ENCODE measurements at regions not wholly inside any gene's neighbourhood (a gene's known extent, or its start where the extent isn't known, plus 50 kb on each side); places are given as distances from the start of the nearest gene placed in this dataset.

DNA sequence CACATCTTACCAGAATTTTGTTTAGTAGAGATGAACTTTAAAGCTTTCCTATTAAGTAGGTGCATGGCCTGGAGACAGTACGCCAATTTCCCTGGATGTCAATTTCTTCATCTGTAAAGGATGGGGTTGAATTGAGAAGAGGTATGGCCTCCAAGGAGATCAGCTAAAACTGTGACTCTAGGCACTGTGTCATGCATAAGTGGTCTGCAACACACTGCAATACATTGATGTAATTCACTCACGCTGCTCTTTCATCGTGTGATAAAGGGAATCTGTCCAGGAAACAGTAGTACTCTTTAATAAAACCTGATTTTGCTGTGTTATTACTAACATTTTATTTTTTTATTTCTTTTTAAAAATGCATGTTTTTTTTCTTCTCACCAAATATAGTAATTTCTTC is 795.8 kb downstream of the DIAPH3 start:
- no peak overlapping the region for H2AFZ ChIP-seq
- H3K4me2 ChIP-seq = no peak overlapping the region
- H3K36me3 ChIP-seq (replicated peaks; ENCODE audit: insufficient read depth, low read depth) = no peaks in the 10 kb centered on the region
- DNase-seq (ENCODE audit: low spot score) = no peak
- no peaks in the 10 kb centered on the region for H4K20me1 ChIP-seq (ENCODE audit: insufficient read depth, poor library complexity, severe bottlenecking)
- 98% methylated on average over 3 of the region's 3 CpGs for WGBS (ENCODE audit: low lambda C conversion rate, missing lambda C conversion rate)
- TF ChIP-seq, protein P1, sequence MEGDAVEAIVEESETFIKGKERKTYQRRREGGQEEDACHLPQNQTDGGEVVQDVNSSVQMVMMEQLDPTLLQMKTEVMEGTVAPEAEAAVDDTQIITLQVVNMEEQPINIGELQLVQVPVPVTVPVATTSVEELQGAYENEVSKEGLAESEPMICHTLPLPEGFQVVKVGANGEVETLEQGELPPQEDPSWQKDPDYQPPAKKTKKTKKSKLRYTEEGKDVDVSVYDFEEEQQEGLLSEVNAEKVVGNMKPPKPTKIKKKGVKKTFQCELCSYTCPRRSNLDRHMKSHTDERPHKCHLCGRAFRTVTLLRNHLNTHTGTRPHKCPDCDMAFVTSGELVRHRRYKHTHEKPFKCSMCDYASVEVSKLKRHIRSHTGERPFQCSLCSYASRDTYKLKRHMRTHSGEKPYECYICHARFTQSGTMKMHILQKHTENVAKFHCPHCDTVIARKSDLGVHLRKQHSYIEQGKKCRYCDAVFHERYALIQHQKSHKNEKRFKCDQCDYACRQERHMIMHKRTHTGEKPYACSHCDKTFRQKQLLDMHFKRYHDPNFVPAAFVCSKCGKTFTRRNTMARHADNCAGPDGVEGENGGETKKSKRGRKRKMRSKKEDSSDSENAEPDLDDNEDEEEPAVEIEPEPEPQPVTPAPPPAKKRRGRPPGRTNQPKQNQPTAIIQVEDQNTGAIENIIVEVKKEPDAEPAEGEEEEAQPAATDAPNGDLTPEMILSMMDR (IDR thresholded peaks at IDR 0.05; ENCODE audit: poor library complexity) = no peak
- TF ChIP-seq EZH2phosphoT487 (IDR thresholded peaks at IDR 0.05; ENCODE audit: low read depth, severe bottlenecking, unreplicated experiment) = no peak
- TF ChIP-seq EZH2 (IDR thresholded peaks at IDR 0.05; ENCODE audit: borderline replicate concordance) = no peak
- H3K4me3 ChIP-seq = no peak overlapping the region
- H3K27me3 ChIP-seq = no peaks in the 10 kb centered on the region
- no peaks in the 10 kb centered on the region for H3K9me3 ChIP-seq (ENCODE audit: low read depth)
- H3K27ac ChIP-seq = no peak overlapping the region
- H3K4me1 ChIP-seq (ENCODE audit: insufficient read depth) = no peaks in the 10 kb centered on the region
- no peaks in the 10 kb centered on the region for H3K79me2 ChIP-seq
- no peaks in the 10 kb centered on the region for H3K9me2 ChIP-seq (replicated peaks; ENCODE audit: insufficient read depth)

DNA sequence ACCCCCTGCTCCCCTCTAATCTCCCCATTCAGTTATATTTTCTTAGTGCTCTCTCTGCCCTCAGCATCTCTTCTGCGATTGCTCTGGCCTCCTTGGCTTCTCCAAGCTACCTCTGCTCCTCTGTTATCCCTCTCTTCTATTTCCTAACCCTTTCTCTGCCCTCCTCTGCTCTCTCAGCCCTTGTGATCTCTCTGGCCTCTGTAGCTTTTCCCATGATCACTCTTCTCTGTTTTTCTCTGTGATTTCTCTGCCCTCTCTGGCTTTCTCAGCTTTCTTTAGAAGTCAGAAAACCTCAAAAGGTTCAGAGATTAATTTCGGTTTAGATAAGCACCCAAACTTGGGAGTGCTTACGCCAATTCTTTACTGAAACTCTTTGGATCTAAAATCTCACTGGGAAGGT is 795.0 kb downstream of the DIAPH3 start:
- Histone ChIP-seq H4K20me1 (ENCODE audit: insufficient read depth, poor library complexity, severe bottlenecking) (no peaks in the 10 kb centered on the region), H3K27me3 (no peaks in the 10 kb centered on the region), H3K36me3 (replicated peaks; ENCODE audit: insufficient read depth, low read depth) (no peaks in the 10 kb centered on the region)

DNA sequence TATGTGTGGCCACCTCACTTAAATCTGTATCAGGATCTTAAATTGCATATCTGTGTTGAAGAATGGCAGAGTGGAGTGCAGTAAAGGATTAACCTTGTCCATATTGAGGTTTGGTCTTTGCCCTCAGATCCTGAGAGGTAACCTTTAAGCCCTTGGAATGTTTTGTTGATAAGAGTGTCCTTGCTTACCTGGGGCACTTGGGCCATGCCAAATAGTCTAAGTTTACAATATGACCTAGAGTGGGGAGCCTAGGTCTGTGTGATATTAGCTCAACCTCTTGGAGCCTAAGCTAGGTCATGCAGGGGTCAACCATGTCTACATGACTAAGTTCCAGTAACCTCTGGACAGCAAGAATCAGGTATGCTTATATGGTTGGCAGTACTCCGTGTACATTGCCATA is 792.5 kb downstream of the DIAPH3 start:
- no peak for DNase-seq (ENCODE audit: low spot score)
- no peak overlapping the region for H2AFZ ChIP-seq
- 92% methylated on average over 1 of the region's 1 CpG for WGBS (ENCODE audit: low lambda C conversion rate, missing lambda C conversion rate)
- no peaks in the 10 kb centered on the region for H3K36me3 ChIP-seq (replicated peaks; ENCODE audit: insufficient read depth, low read depth)
- H3K27me3 ChIP-seq = no peaks in the 10 kb centered on the region
- TF ChIP-seq EZH2phosphoT487 (IDR thresholded peaks at IDR 0.05; ENCODE audit: low read depth, severe bottlenecking, unreplicated experiment) = no peak
- TF ChIP-seq, protein P1 (IDR thresholded peaks at IDR 0.05; ENCODE audit: poor library complexity) = no peak
- no peak for TF ChIP-seq EZH2 (IDR thresholded peaks at IDR 0.05; ENCODE audit: borderline replicate concordance)
- H3K9me2 ChIP-seq (replicated peaks; ENCODE audit: insufficient read depth) = no peaks in the 10 kb centered on the region
- no peak overlapping the region for H3K27ac ChIP-seq
- no peak overlapping the region for H3K4me3 ChIP-seq
- no peak overlapping the region for H3K4me2 ChIP-seq
- H3K79me2 ChIP-seq = no peaks in the 10 kb centered on the region
- no peaks in the 10 kb centered on the region for H3K9me3 ChIP-seq (ENCODE audit: low read depth)
- no peaks in the 10 kb centered on the region for H3K4me1 ChIP-seq (ENCODE audit: insufficient read depth)
- H4K20me1 ChIP-seq (ENCODE audit: insufficient read depth, poor library complexity, severe bottlenecking) = no peaks in the 10 kb centered on the region

More for the DNA sequence above, 795.0 kb downstream of the DIAPH3 start:
- no peak overlapping the region for H3K27ac ChIP-seq
- 77% methylated on average over 3 of the region's 3 CpGs for WGBS (ENCODE audit: low lambda C conversion rate, missing lambda C conversion rate)
- DNase-seq (ENCODE audit: low spot score) = no peak
- H3K9me3 ChIP-seq (ENCODE audit: low read depth) = no peaks in the 10 kb centered on the region
- no peaks in the 10 kb centered on the region for H3K9me2 ChIP-seq (replicated peaks; ENCODE audit: insufficient read depth)
- no peaks in the 10 kb centered on the region for H3K79me2 ChIP-seq
- H3K4me3 ChIP-seq = no peak overlapping the region
- TF ChIP-seq EZH2 (IDR thresholded peaks at IDR 0.05; ENCODE audit: borderline replicate concordance) (no peak), EZH2phosphoT487 (IDR thresholded peaks at IDR 0.05; ENCODE audit: low read depth, severe bottlenecking, unreplicated experiment) (no peak)
- TF ChIP-seq, protein P1 (IDR thresholded peaks at IDR 0.05; ENCODE audit: poor library complexity) = no peak
- no peaks in the 10 kb centered on the region for H3K4me1 ChIP-seq (ENCODE audit: insufficient read depth)
- no peak overlapping the region for H3K4me2 ChIP-seq
- no peak overlapping the region for H2AFZ ChIP-seq

DNA sequence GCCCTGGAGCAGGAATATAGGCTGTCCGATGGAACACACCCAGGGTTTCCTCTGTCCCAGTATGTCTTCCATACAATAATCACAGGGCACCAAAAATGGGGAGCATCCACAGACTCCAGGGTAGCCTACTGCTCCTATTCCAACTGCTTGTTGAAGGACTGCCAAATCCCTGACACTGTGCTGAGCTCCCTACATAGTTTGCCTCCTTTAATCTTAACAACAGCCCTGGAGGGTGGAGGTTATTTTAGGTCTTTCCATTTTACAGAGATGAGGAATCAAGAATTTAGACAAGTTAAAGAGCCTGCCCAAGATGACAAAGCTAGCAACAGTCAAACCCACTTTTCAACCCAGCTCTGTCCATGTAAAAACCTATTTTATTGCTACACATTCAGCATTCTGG is 790.4 kb downstream of the DIAPH3 start:
- Histone ChIP-seq H3K27ac (no peak overlapping the region), H3K79me2 (no peaks in the 10 kb centered on the region), H3K4me1 (ENCODE audit: insufficient read depth) (no peaks in the 10 kb centered on the region), H3K4me3 (no peak overlapping the region), H3K27me3 (no peaks in the 10 kb centered on the region), H3K4me2 (no peak overlapping the region), H3K36me3 (replicated peaks; ENCODE audit: insufficient read depth, low read depth) (no peaks in the 10 kb centered on the region), H4K20me1 (ENCODE audit: insufficient read depth, poor library complexity, severe bottlenecking) (no peaks in the 10 kb centered on the region), H3K9me3 (ENCODE audit: low read depth) (no peaks in the 10 kb centered on the region), H3K9me2 (replicated peaks; ENCODE audit: insufficient read depth) (no peaks in the 10 kb centered on the region), H2AFZ (no peak overlapping the region)
- 91% methylated on average over 1 of the region's 1 CpG for WGBS (ENCODE audit: low lambda C conversion rate, missing lambda C conversion rate)
- DNase-seq (ENCODE audit: low spot score) = no peak
- TF ChIP-seq EZH2phosphoT487 (IDR thresholded peaks at IDR 0.05; ENCODE audit: low read depth, severe bottlenecking, unreplicated experiment) = no peak

All from hepatocyte (in vitro differentiated cells).